ACHN (cell line): ENCODE measurements at regions not wholly inside any gene's neighbourhood (a gene's known extent, or its start where the extent isn't known, plus 50 kb on each side); places are given as distances from the start of the nearest gene placed in this dataset.
"Not testable (repeated sequence)": the region's sequence is repeated elsewhere in the genome, so short reads cannot be mapped to it uniquely, and the experiment has no call there.

Experiments
- DNase-seq: peaks from one replicate; pipeline ENCODE4 v3.0.0-alpha.2; 2015
- in situ Hi-C: cut with HindIII; loops from 2 replicates; pipeline ENCODE4 v1.10.0; 2017; ENCODE audit warnings: low sequenced_read_pairs, low pct_ligation_motif_present, low pct_unique_long_range_greater_than_20kb

GRCh38 chr1:213679153-213679552, 308.6 kb upstream of the PROX1 start:
- in situ Hi-C loops, result no loop called here
- DNase-seq, result no peak

GRCh38 chr1:213680677-213681325, 307.0 kb upstream of the PROX1 start:
- in situ Hi-C loops, result no loop called here
- DNase-seq, result no peak

GRCh38 chr1:213681788-213682340, 305.9 kb upstream of the PROX1 start:
- in situ Hi-C loops, result no loop called here
- no peak for DNase-seq

DNA sequence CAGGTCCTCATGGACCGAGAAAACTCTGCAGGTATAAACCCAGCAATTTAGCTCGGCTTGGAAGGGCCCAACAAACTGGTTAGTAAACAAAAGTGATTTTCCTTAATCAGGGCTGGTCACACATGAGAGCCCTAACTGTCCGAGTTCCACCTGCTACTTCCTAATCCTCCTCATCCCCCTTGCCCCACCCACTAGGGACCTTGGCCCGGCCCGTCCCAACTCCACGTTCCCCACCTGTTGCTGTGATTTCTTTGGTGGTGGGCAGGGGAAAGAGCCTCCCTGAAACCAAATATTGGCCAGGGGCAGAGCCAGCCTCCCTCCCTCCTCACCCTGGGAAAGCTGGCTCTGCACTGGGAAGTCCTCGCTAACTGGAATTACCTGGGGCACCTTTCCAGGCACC, 304.2 kb upstream of the PROX1 start:
- DNase-seq, result no peak
- in situ Hi-C loops, result no loop called here

- no peak for DNase-seq
- in situ Hi-C loops, result no loop called here
These were observed 303.3 kb upstream of the PROX1 start for GRCh38 chr1:213684454-213684853.

- in situ Hi-C loops, result no loop called here
- DNase-seq, result no peak
These were observed 301.7 kb upstream of the PROX1 start for GRCh38 chr1:213685992-213686582.

DNA sequence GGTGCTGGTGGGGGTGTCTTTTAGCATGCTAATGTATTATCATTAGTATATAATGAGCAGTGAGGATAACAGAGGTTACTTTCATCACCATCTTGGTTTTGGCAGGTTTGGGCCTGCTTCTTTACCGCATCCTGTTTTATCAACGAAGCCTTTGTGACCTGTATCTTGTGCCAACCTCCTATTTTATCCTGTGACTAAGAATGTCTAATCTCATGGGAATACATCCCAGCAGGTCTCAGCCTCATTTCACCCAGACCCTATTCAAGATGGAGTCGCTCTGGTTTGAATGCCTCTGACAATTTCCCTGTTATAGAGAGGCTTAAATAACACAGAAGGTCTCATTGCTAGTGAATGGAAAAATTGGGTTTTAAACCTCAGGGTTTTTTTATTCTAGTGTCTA, 300.8 kb upstream of the PROX1 start:
- in situ Hi-C loops, result no loop called here
- no peak for DNase-seq

DNA sequence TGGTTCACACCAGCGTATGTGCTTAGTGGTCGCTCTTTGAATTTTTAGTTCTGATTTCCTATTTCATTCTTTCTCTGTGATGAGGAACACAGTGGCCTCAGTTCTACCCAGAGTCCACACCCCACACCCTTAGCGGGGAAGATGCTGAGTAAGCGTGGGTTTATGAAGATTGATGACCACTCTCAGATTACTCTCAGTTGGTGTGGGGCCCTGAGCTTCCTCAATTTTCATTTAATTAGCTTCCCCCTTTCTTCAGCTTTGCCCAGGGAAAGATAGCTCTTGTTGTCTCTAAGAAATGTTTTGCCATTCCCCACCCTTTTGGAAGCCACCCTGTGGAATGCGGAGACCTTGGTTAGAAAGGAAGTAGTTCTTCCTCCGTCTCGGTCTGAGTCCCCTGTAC, 299.9 kb upstream of the PROX1 start:
- in situ Hi-C loops, result no loop called here
- no peak for DNase-seq

DNA sequence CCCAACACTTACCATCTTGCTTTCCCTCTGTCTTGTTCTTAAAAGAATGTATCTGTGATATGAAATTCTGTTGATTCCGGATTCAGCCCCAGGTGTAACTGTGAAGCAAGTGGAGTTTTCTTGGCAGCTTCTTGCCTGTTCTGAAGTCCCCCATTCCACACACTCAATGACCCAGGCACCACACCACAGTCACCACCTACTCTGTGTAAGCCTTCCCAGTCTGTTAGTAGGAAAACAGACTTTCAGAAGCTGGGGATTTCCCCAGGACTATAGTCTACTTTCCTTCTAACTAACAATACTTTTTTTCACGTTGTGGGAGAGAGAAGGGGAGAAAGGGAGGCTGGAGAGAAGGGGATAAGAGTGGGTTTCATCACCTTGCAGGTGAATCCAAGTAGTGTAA, 299.1 kb upstream of the PROX1 start:
- in situ Hi-C loops, result no loop called here
- DNase-seq, result no peak

DNA sequence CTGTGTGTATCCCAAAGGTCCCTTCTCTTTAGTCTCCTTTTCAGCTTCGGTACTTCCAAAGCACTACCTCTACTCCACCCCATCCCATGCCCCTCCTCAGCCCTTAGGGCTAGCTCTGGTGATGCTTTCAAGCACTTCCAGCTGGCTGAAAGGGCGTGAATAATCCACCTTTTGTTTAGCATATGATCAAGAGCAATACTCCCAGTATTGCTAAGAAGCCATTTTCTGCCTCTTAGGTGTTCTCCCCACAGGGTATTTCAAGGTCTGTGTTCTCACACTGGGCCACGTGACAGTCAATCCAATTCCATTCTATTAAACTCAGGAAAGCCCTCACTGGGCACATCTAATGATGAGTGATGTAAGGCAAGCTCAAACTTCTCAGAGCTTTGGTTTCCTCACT, 298.5 kb upstream of the PROX1 start:
- no peak for DNase-seq
- in situ Hi-C loops, result no loop called here

GRCh38 chr1:213690341-213690917, 297.3 kb upstream of the PROX1 start:
- no peak for DNase-seq
- in situ Hi-C loops, result no loop called here

DNA sequence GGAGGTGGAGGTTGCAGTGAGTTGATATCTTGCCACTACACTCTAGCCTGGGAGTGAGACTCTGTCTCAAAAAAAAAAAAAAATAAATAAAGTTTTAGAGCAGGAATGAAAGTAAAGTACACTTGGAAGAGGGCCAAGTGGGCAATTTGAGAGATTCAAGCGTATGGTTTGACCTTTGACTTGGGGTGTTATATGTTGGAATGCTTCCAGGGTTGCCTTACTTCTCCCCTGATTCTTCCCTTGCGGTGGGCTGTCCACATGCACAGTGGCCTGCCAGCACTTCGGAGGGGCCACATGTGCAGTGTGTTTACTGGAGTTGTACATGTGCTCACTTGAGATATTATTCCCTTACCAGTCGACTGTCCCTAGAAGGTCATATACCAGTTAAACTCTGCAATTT, 295.5 kb upstream of the PROX1 start:
- DNase-seq, result no peak
- in situ Hi-C loops, result no loop called here

GRCh38 chr1:213693864-213694263, 293.9 kb upstream of the PROX1 start:
- in situ Hi-C loops, result no loop called here
- DNase-seq, result no peak

- in situ Hi-C loops, result no loop called here
- DNase-seq, result no peak
These were observed 290.5 kb upstream of the PROX1 start for GRCh38 chr1:213697192-213697802.

- in situ Hi-C loops, result no loop called here
- no peak for DNase-seq
These were observed 289.6 kb upstream of the PROX1 start for GRCh38 chr1:213698092-213698702.

- in situ Hi-C loops, result no loop called here
- no peak for DNase-seq
These were observed 285.1 kb upstream of the PROX1 start for GRCh38 chr1:213702703-213703102.

- in situ Hi-C loops, result no loop called here
These were observed 282.8 kb upstream of the PROX1 start for GRCh38 chr1:213704941-213705340.

DNA sequence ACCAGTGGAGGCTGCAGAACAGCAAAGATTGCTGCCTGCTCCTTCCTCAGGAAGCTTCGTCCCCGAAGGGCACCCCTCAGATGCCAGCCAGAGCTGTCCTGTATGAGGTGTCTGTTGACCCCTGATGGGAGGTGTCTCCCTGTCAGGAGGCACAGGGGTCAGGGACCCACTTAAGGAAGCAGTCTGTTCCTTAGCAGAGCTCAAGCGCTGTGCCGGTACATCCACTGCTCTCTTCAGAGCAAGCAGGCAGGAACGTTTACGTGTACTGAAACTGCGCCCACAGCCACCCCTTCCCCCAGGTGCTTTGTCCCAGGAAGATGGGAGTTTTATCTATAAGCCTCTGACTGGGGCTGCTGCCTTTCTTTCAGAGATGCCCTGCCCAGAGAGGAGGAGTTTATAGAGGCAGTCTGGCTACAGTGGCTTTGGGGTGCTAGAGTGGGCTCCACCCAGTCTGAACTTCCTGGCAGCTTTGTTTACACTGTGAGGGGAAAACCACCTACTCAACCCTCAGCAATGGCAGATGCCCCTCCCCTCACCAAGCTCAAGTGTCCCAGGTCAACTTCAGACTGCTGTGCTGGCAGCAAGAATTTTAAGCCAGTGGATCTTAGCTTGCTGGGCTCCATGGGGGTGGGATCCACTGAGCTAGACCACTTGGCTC, 275.8 kb upstream of the PROX1 start:
- in situ Hi-C loops, DNase-seq: not testable (repeated sequence)

More at GRCh38 chr1:213704941-213705340, 282.8 kb upstream of the PROX1 start:
- DNase-seq, result no peak

DNA sequence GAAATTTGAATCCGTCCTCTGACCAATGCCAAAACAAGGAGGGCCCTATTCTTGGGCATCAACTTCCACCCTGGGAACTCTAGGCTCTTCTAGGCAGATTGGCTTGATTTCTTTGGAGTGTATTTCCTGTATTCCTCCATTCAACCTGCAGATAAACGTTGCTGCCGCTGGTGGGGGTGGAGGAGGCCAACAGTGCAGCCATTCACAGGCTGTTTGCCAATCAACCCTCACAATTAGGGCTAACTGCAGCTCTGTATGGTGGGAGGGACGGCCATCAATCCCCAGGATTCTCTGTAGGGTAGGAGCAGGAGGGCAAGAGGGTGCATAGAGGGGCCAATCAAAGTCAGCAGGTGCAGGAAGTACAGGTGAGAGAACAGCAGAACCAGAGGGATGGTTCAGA, 273.1 kb upstream of the PROX1 start:
- DNase-seq, result no peak
- in situ Hi-C loops, result no loop called here
